ELF-1 (cell line): ENCODE measurements at regions not wholly inside any gene's neighbourhood (a gene's known extent, or its start where the extent isn't known, plus 50 kb on each side); places are given as distances from the start of the nearest gene placed in this dataset.
"Not testable (repeated sequence)": the region's sequence is repeated elsewhere in the genome, so short reads cannot be mapped to it uniquely, and the experiment has no call there.

Source experiments
- DNase-seq: peaks from one replicate; pipeline ENCODE4 v3.0.0-alpha.2; 2016; ENCODE audit warnings: low read depth, low spot score

DNA sequence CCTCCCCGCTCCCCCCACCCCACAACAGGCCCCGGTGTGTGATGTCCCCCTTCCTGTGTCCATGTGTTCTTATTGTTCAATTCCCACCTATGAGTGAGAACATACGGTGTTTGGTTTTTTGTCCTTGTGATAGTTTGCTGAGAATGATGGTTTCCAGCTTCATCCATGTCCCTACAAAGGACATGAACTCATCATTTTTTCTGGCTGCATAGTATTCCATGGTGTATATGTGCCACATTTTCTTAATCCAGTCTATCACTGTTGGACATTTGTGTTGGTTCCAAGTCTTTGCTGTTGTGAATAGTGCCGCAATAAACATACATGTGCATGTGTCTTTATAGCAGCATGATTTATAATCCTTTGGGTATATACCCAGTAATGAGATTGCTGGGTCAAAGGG lies 104.3 kb downstream of the MTPN start:
- DNase-seq, result not testable (repeated sequence)

DNA sequence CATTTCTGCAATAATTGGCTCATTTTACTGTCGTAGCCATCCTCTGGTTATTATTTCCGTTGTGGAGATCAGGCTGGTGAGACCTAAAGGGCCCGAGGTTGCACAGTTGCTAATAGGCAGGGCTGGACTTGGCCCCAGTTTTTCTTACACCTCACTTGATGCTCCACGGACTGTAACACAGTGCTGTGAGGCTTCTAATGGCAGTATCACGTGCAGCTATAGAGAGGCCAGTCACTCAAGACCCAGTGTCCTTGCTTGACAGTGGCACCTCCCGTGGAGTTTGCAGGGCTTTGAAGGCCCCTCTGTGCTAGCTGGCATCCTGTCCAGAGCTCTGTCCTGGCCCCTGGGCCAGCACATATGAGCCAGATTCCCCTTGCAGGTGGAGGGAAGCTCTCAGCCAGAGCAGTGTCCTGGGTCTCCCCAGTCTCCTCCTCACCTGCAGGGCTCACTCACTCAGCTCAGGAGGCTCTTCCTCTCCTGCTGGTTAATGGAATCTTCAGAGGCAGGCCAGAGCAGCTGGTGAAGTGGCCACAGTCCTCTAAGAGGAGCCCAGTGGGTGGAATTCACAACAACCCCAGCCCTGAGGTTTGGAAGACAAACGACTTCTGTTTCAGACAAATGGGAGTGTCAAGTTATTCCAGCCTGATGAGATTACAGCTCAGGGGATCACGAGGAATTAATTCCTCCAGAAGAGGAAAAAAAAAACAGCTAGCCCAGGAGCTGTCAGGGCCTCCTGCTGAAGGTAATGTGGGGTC lies 114.2 kb upstream of the FAM180A start:
- peak; percentile 29 for DNase-seq

DNA sequence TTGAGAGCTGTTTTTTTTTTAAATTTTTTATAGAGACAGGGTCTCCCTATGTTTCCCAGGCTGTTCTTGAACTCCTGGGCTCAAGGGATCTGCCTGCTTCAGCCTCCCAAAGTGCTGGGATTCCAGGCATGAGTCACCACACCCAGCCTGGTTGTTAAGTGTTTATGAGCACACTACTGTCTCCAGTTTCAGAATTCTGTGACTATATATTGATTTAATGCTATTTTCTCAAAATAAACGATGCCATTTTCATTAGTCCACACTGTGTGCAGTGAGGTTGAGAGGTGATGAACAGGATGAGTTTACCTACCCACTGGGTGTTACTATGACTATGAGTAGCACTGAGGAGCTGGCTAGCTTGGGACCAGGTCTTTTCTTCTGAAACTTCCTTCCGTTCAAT lies 110.9 kb upstream of the FAM180A start:
- DNase-seq, result no peak

DNA sequence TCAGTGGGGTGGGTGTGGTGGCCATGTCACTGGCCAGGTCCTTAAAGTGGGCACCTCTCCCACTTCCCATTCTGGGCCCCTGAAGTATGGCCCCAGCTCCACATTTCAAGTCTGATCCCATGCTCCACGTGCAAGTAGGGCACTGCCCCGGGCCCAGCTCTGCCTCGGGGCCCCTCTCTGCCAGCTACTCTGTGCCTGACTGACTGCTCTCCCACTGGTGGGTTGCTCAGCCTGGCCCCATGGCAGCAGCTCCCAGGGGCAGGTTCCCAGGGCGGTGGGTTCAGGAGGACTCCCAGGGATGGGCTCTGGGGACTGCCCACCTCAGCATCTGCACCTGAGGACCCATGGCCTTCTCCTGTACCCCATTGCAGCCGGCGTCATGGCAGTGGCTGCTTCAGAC lies 110.2 kb upstream of the FAM180A start:
- DNase-seq, result no peak

DNA sequence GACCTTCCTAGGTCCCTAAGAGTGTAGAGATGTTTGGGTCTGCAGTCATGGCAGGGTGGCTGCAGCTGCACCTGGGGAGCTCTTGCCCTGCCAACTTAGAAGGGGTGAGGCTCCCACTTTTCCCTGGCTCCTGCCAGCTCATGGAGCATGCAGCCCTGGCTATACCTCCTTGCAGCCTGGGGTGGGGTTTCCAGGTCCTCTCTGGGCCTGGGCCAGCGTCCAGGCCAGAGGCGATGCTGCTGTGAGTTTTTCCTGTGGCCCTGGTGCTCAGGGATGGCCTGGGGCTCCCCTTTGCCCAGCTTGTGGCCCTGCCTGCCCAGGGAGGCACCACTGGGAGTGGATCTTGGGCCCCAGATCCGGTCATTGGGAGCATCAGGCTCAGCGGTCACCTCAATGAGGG lies 109.8 kb upstream of the FAM180A start:
- DNase-seq, result no peak

DNA sequence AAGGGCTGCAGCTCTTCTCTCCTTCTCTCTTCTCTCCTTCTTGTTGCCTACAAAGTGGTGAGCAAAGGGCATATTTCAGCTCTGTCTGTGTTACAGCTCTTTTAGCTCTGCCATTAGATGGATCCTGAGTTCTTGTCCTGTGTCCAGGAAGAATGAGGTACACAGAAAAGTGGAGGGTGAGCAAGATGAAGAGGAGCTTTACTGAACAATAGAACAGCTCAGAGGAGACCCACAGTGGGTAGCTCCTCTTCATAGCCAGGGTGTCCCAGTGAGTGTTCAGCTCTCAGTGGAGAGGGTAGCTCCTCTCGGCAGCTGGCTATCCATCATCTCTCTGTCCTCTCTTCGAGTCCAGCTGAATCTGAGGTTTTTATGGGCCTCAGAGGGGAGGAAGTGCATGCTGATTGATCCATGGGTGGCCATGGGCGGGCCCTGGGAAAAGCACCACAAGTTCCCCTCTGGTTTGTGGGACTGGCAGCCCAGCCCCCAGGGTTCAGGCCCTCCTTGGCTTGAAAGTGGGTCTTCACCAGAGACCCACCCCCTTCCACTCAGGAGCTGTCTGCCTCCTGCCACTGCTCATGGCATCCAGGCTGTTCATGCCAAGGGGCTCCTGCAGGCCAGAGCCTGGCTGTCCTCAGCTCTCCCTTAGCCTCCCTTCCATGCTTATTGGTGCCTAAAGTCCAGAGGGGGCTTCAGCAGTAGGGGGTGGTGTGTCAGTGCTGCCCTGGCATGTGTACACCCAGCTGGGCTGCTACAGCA lies 109.1 kb upstream of the FAM180A start:
- DNase-seq, result no peak

DNA sequence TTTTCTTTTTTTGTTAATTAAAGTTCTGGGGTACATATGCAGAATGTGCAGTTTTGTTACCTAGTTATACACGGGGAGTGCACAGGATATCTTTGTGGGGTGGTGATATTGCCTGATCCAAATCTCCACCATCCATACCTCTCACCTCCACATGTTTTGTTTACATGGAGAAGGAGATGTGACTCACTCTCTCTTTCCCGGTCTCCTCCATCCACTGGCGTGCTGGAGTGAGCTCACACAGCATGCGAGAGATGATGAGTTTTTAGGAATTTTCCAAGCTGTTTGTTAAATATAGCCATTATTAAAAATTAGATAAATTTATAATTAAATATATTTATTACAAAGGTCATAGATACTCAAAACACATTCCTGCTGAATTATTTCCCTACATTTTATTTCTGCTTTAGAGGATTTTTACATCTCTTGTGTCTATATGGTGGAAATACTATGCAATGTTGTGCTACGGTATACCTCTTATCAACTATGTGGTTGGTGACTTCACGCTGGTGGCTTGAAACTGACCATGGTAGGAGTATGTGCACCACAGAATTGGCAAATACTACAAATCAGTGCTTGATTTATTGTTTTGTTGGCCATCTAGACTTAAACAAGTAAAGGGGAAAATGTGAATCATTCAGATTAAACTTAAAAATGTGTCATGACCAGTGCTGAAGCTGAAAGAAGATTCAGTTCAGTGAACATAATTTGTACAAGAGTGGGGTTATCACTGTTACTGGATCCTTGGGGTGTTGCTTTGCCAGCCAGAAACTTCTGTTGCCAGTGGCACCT lies 107.9 kb upstream of the FAM180A start:
- no peak for DNase-seq

DNA sequence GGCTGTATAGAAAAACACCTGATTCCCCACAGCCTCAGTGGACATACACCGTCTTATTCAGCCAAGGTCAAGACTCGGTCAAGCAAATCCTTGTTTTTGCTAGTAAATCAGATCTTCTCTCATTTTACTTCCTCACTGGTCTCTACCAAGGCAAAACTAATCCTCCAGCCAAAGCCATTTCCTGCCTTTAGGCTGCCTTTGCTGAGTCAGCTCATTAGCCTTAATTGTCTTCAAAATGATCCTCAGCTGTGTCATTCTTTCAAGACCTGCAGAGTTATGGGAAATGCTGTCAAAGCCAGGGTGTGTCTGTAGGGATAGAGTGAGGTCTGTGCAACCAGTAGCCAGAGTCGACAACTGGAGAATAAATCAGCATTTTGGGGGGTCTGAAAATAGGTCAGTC lies 107.2 kb upstream of the FAM180A start:
- DNase-seq, result peak; percentile 27

DNA sequence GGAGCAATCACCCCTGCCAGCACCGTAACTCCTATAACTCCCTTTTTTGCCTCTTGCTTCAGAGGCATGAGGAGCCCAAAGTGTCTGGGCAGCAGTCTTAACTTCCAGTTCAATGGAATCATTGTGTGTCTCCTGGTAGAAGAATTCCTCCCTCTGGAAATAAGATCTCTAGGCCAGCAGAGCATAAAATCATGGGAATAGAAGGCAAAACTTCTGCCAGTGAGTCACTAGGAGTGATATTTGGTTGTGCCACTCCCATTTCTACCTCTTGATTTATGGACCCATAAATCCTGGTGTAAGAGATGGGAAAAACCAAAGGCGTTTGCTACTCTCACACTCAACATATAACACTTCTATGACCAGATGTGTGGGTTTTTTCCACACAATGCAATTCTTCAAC lies 104.9 kb upstream of the FAM180A start:
- DNase-seq, result no peak

DNA sequence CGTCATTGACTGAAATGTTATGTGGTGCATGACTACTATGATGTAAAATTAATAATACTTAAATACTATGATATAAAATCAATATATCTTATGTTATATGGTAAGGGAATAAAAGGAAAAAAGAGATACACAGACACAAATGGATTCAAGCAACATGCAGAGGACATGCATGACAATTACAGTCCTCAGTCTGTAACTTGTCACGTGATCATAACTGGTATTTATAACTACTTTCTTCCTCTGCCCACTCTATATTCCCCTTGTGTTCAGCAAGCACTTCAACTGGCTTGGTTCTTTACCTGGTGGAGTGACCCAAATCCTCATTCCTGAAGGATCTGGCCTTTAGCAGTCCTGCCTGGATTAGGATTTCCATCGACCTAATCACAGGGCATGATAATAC lies 104.4 kb upstream of the FAM180A start:
- no peak for DNase-seq

DNA sequence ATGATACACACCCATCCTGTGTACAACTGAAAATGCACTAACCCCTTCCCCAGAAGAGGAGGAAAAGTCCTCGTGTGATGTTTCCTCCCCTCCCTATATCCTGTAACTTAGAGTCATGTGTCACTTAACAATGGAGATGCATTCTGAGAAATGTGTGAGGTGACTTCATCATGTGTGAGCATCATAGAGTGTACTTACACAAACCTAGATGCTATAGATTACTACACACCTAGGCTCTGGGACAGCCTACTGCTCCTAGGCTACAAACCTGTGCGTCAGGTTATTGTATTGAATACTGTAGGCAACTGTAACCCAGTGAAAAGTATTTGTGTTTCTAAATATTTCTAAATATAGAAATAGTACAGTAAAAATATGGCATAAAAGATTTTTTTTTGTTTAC lies 98.6 kb upstream of the FAM180A start:
- no peak for DNase-seq

DNA sequence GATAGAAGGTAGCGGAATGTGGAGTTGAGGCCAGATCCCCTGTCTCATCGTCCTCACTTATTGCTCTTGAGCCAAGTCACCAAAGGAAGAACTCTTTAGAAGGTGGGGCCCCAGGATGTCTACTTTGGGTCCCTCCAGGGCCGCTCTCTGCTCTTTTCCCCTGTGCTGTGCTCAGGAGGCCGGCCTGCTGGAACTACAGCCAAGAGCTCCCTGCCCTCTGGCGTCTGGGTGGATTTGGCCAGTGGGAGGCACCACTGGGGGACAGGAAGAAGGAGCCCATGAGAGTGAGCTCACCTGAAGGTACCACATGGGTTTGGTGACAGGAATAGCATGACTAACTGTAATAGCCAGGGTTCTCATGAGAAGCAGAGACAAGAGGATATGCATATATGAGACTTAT lies 97.7 kb upstream of the FAM180A start:
- DNase-seq, result no peak

DNA sequence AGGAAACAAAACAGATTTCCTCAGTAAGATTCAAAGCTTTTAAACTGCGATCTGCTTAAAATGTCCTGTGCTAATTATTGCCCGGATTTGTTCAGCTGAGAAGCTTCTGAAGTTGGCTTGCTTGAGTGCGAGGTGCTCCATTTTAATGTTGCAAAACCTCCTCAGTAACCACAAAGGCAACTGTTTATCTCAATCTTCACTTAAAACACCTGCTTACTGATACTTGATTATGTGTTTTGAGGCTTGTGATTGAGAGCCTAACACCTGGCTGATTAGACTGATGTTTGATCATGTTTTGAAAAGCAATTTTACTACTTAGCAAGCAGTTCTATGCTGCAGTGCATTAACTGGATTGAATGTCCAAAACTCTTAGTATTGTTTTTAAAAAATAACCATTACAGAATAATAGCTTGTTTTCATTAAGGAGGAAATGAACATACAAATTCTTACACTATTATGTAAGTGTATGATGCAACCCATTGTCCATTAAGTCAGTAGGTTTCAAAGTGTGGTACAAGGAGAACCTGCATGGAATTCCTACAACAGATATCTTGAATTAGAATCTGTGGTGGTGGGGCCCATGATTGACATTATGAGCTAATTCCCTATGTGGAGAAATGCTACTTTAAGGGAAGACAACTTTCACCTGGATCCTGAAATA lies 96.9 kb upstream of the FAM180A start:
- DNase-seq, result no peak

DNA sequence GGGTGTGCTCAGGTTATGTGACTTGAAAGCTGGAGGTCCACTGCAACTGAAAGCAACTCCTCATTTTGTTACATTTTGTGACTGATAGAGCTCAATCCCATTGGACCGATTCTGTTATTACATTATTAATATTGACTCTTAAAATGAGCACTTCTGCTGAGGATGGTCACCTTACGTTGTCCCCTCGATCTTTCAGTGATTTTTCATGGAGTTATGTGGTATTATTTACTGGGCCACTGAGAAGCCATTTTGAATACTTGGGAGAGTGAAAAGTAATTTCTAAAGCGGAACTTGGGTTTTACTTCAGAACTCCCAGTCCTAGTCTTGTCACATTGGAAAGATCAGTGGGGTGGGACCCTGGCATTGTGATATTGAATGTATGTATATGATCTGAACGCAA lies 96.3 kb upstream of the FAM180A start:
- no peak for DNase-seq

DNA sequence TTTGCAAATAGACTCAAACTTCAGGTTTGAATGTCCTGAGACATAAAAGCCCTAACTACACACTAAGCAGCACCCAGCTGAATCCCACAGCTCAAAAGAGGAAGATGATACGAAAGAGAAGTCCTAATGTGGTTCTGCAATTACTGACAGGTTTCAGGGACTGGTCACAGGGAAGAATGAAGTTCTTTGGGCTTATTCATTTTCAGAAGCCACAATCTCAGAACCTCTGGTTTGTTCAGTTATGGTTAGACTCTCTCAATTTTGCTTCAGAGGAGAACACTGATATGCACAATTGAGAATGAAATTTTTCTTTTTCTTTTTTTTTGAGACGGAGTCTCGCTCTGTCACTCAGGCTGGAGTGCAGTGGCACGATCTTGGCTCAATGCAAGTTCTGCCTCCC lies 94.6 kb upstream of the FAM180A start:
- no peak for DNase-seq

DNA sequence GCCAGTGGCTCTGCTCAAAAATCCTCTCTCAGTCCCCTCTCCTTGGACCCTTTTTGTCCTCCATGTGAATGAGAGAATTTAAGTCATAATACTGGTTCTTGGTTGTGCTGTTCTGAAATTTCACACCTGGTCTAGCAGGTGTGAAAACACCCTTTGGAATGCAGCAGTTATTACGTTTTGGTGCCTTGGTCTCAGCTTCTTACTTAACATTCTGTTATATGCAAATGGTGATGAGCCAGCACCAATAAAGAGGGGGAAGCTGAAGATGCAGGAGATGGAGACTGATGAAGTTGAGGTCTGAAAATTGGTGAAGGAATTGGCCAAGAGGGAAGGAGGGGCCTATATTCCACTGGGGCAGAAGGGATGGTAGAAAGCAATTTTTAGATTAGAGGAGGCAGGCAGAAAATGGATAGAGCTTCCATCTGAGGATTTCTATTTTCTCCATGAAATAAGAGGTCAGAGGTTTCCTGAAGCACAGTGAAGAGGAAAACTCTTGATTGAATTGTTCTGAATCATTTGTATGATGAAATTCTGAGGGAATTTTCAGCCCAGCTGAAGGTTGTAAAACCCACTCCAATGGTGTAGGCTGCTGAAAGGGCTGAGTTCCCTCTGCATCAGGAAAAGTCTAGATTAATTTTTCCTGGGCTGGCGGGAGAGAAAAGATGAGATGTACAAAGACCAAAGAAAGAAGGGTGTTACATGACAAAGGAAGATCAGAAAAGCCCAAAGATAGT lies 94.0 kb upstream of the FAM180A start:
- no peak for DNase-seq

DNA sequence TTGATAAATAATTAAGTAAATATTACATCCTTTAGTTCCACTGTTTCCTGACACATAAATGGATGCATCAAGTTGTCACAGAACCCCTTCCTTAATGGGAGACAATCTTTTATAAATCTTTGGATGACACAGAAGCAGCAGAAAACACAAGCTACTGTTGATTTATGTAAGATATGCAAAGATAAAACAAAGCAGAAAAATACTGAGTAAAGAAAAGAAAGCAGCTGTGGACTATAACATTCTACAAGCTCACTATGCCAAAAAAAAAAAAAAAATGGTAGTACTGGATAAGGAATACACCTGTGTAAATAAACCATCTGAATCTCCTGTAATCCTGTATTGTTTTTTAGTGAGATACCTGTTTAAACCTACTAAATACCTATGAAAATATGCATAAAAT lies 92.0 kb upstream of the FAM180A start:
- DNase-seq, result no peak

DNA sequence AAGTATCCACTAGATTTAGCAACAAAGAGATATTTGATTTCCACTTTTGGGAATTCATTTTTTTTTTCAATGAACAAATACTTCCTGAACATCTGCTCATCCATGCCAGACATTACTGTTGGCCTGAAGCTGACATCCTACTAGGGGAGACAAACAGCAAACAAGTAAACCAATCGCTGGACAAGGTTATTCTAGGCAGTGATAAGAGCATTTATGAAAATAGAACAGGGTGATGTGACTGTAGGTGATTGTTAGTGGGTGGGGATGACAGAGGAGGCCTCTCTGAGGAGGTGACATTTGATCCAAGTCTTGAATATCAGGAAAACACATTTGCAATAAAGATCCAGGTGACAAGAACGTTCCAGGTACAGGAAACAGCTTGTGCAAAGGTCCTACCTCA lies 89.1 kb upstream of the FAM180A start:
- DNase-seq, result no peak

DNA sequence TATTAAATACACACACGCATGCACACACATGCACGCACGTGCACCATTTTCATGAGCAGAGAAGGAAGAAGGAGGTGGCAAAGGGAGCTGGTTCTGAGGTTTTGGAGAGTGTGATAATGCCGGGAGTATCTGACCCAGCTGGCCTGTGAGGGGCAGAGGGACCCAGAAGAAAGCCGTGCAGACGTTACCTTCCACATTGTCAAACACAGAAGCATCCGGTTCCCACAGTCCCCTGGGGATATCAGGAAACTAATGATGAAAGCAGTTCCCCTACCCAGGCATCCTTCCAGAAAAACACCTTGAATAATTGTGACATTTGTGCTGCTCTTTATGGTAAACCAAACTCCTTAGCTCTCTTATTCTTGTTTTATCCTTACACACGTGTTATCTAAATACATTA lies 85.7 kb upstream of the FAM180A start:
- DNase-seq, result no peak

DNA sequence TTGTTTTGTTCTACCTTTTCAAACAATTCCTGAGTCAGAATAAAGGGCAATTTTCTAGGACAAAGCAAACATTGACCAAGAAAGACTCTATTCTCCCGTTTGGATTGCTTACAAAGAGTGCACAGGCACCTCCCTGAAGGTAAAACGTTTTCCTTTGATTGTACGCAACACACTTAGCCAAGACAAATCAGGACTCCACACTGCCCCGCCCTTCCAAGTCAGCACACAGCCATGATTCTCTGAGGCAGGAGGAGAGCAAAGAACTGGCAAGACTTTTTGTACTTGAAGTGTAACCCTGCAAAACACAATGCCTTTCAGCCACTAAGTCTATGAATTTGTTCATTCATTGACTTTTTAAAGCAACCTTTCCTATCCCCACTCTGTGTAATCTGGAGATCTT lies 85.0 kb upstream of the FAM180A start:
- no peak for DNase-seq

DNA sequence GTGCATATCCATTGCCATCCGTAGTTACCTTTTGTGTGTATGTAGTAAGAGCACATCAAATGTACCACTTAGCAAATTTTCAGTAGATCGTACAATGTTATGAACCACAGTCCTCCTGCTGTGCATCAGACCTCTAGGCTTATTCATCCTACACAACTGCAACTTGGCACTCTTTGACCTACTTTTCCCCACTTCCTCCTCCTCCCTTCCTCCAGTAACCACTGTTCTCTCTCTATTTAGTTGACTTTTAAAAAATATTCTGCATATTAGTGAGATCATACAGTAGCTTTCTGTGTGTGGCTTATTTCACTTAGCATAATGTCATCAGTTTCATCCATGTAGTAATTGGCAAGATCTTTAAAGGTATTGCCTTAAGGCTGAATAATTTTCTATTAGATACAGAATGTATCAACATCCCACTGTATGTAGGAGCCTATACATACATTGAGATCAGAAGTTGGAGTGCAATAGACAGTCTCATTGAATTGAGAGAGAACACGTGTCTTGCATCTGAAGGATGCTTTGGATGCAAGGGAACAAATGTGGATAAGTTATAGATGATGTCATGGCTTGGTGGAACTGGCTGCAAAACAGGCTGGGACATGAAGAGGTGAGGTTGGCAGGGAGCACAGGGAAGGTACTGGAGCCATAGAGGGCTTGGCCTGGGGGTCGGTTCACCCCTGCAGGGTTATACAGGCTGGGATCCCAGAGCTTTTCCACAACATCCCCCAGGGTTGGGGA lies 83.0 kb upstream of the FAM180A start:
- no peak for DNase-seq
